HEK293 (cell line): ENCODE measurements at regions not wholly inside any gene's neighbourhood (a gene's known extent, or its start where the extent isn't known, plus 50 kb on each side); places are given as distances from the start of the nearest gene placed in this dataset.
"Not testable (repeated sequence)": the region's sequence is repeated elsewhere in the genome, so short reads cannot be mapped to it uniquely, and the experiment has no call there.

Source experiments
- CTCF ChIA-PET: fragments of 350-600 bp; formaldehyde crosslinking; extraction: SDS; loops from one replicate; lab custom pipeline; 2021; ENCODE audit warnings: antibody characterized with exemption; lab: Yijun Ruan, JAX
- POLR2A ChIA-PET: fragments of 300-600 bp; formaldehyde crosslinking; extraction: SDS; loops from one replicate; lab custom pipeline; 2020; ENCODE audit warnings: antibody characterized with exemption, inconsistent platforms; lab: Yijun Ruan, JAX
- H3K27ac ChIP-seq: fragments of 200-500 bp; sonication (Bioruptor generic); 2 replicates; pipeline ENCODE4 v1.5.1; 2014; ENCODE audit warnings: low read depth, low read length, control low read depth, inconsistent platforms; ENCODE audit errors: extremely low read depth
- H3K36me3 ChIP-seq, 2 experiments: fragments of 200-500 bp in 1 of 2; sonication (Bioruptor generic) in 1 of 2; 1 replicate in 1 of 2; 2 replicates in 1 of 2; pipeline ENCODE4 v1.5.1; 2014 to 2017; ENCODE audit warnings: inconsistent platforms in 2 of 2, low read length in 2 of 2; ENCODE audit not compliant: control insufficient read depth in 2 of 2, insufficient read depth in 1 of 2
- H3K4me1 ChIP-seq: fragments of 200-500 bp; sonication (Bioruptor generic); 2 replicates; pipeline ENCODE4 v1.5.1; 2014; ENCODE audit warnings: mild to moderate bottlenecking, low read length, inconsistent platforms; ENCODE audit not compliant: control insufficient read depth, insufficient read depth
- H3K4me3 ChIP-seq: 2 replicates; pipeline ENCODE4 v1.5.1; 2011; ENCODE audit warnings: low read depth, mild to moderate bottlenecking, control low read depth, low read length, moderate library complexity
- H3K9me3 ChIP-seq: fragments of 200-500 bp; sonication (Bioruptor generic); 2 replicates; pipeline ENCODE4 v1.5.1; 2014; ENCODE audit warnings: low read depth, low read length, inconsistent platforms; ENCODE audit not compliant: control insufficient read depth, insufficient read depth
- FEZF1 ChIP-seq: fragments of 450-650 bp; formaldehyde crosslinking; IDR thresholded peaks from 2 replicates; pipeline ENCODE4 v1.5.1; 2016; ENCODE audit warnings: missing biosample characterization, missing genetic modification characterization
- HOXD13 ChIP-seq: sonication (generic); formaldehyde crosslinking; IDR thresholded peaks from 2 replicates; pipeline ENCODE4 v1.8.0; 2022; ENCODE audit warnings: missing genetic modification reagents, borderline replicate concordance
- MYNN ChIP-seq: fragments of 450-650 bp; formaldehyde crosslinking; IDR thresholded peaks from 2 replicates; pipeline ENCODE4 v1.5.1; 2016; ENCODE audit warnings: missing biosample characterization, missing genetic modification characterization, borderline replicate concordance
- PBX3 ChIP-seq: sonication (generic); formaldehyde crosslinking; IDR thresholded peaks from 2 replicates; pipeline ENCODE4 v1.8.1; 2022; ENCODE audit warnings: mild to moderate bottlenecking, moderate library complexity, missing genetic modification reagents
- SETDB1 ChIP-seq: IDR thresholded peaks from one replicate; pipeline ENCODE4 v1.6.1; 2017; ENCODE audit warnings: mild to moderate bottlenecking, low read length, moderate library complexity, mixed read lengths; ENCODE audit not compliant: insufficient read length
- TRIM28 ChIP-seq: IDR thresholded peaks from 2 replicates; pipeline ENCODE4 v1.6.1; 2011; ENCODE audit warnings: low read length, control low read depth, borderline replicate concordance
- TSHZ1 ChIP-seq: fragments of 450-650 bp; formaldehyde crosslinking; IDR thresholded peaks from 2 replicates; pipeline ENCODE4 v1.5.1; 2016; ENCODE audit warnings: missing biosample characterization, missing genetic modification characterization, borderline replicate concordance
- ZFP37 ChIP-seq: fragments of 450-650 bp; formaldehyde crosslinking; IDR thresholded peaks from 2 replicates; pipeline ENCODE4 v1.5.1; 2016; ENCODE audit warnings: missing biosample characterization, missing genetic modification characterization
- ZNF19 ChIP-seq: fragments of 450-650 bp; formaldehyde crosslinking; IDR thresholded peaks from 2 replicates; pipeline ENCODE4; 2016; ENCODE audit warnings: missing biosample characterization, missing genetic modification characterization, low read depth
- ZNF23 ChIP-seq: fragments of 450-650 bp; formaldehyde crosslinking; IDR thresholded peaks from 2 replicates; pipeline ENCODE4 v1.5.1; 2016; ENCODE audit warnings: missing biosample characterization, missing genetic modification characterization, borderline replicate concordance
- ZNF394 ChIP-seq: fragments of 450-650 bp; formaldehyde crosslinking; IDR thresholded peaks from 2 replicates; pipeline ENCODE4 v1.5.1; 2016; ENCODE audit warnings: missing biosample characterization, missing genetic modification characterization, mild to moderate bottlenecking, moderate library complexity, borderline replicate concordance
- ZNF404 ChIP-seq: fragments of 450-650 bp; formaldehyde crosslinking; IDR thresholded peaks from 2 replicates; pipeline ENCODE4 v1.5.1; 2017; ENCODE audit warnings: missing biosample characterization, missing genetic modification characterization
- ZNF473 ChIP-seq: fragments of 450-650 bp; formaldehyde crosslinking; IDR thresholded peaks from 2 replicates; pipeline ENCODE4 v1.5.1; 2017; ENCODE audit warnings: missing biosample characterization, missing genetic modification characterization
- ZNF48 ChIP-seq: fragments of 450-650 bp; formaldehyde crosslinking; IDR thresholded peaks from 2 replicates; pipeline ENCODE4 v1.5.1; 2016; ENCODE audit warnings: missing biosample characterization, missing genetic modification characterization
- ZNF610 ChIP-seq: fragments of 450-650 bp; formaldehyde crosslinking; IDR thresholded peaks from 2 replicates; pipeline ENCODE4 v1.5.1; 2016; ENCODE audit warnings: missing biosample characterization, missing genetic modification characterization, borderline replicate concordance
- ZNF701 ChIP-seq: fragments of 450-650 bp; formaldehyde crosslinking; IDR thresholded peaks from 2 replicates; pipeline ENCODE4 v1.5.1; 2016; ENCODE audit warnings: missing biosample characterization, missing genetic modification characterization
- ZNF704 ChIP-seq: fragments of 450-650 bp; formaldehyde crosslinking; IDR thresholded peaks from 2 replicates; pipeline ENCODE4 v1.5.1; 2016; ENCODE audit warnings: missing biosample characterization, missing genetic modification characterization
- ZXDB ChIP-seq: fragments of 450-650 bp; formaldehyde crosslinking; IDR thresholded peaks from 2 replicates; pipeline ENCODE4 v1.5.1; 2016; ENCODE audit warnings: missing biosample characterization, missing genetic modification characterization

- ChIA-PET POLR2A (no interaction called here), CTCF (no interaction called here)
- Histone ChIP-seq H3K27ac (no peak overlapping the region), H3K4me1 (no peaks in the 10 kb centered on the region), H3K9me3 (no peaks in the 10 kb centered on the region), H3K36me3 (no peaks in the 10 kb centered on the region), H3K4me3 (no peak overlapping the region)
- TF ChIP-seq MYNN (tag by site-specific recombination) (no peak), SETDB1 (no peak), HOXD13 (CRISPR knock-in tag) (no peak), TRIM28 (peak; percentile 12; the same call in 1 of the 2 replicates), ZXDB (tag by site-specific recombination) (no peak), ZNF473 (tag by site-specific recombination) (no peak), FEZF1 (tag by site-specific recombination) (no peak), ZNF394 (tag by site-specific recombination) (no peak)
These were observed 1705.5 kb upstream of the PIK3C3 start for GRCh38 chr18:40249390-40250080.

GRCh38 chr18:40245612-40246011 lies 1709.4 kb upstream of the PIK3C3 start:
- H3K27ac ChIP-seq, H3K4me1 ChIP-seq, H3K9me3 ChIP-seq, H3K36me3 ChIP-seq, POLR2A ChIA-PET, CTCF ChIA-PET, H3K4me3 ChIP-seq: not testable (repeated sequence)

GRCh38 chr18:40243607-40244006 lies 1711.4 kb upstream of the PIK3C3 start:
- TF ChIP-seq ZNF704 (tag by site-specific recombination) (no peak), ZNF610 (no peak), ZNF23 (no peak), ZNF404 (tag by site-specific recombination) (no peak), TSHZ1 (no peak), PBX3 (CRISPR knock-in tag) (no peak), ZNF19 (tag by site-specific recombination) (no peak), ZNF48 (tag by site-specific recombination) (no peak), ZNF701 (tag by site-specific recombination) (no peak), ZFP37 (no peak)
- Histone ChIP-seq H3K4me1 (no peaks in the 10 kb centered on the region), H3K9me3 (no peaks in the 10 kb centered on the region), H3K36me3 (no peaks in the 10 kb centered on the region), H3K27ac (no peak overlapping the region), H3K4me3 (no peak overlapping the region)
- ChIA-PET CTCF (no interaction called here), POLR2A (no interaction called here)
